Mesenchymal stem cell (in vitro differentiated cells and primary cell): ENCODE measurements at regions not wholly inside any gene's neighbourhood (a gene's known extent, or its start where the extent isn't known, plus 50 kb on each side); places are given as distances from the start of the nearest gene placed in this dataset.
A peak's percentile ranks its signal among the peaks of the same experiment; 100 is the strongest.
"Not testable (repeated sequence)": the region's sequence is repeated elsewhere in the genome, so short reads cannot be mapped to it uniquely, and the experiment has no call there.

Source experiments
- DNase-seq: peaks from one replicate; pipeline ENCODE4 v3.0.0-alpha.2; 2013
- H2AFZ ChIP-seq: one replicate; pipeline ENCODE4 v1.6.1; 2013; ENCODE audit warnings: low read depth, mild to moderate bottlenecking, control low read depth, inconsistent platforms, low read length, moderate library complexity
- H2AK5ac ChIP-seq: 2 replicates; pipeline ENCODE4 v1.6.1; 2013; ENCODE audit warnings: low read length, moderate library complexity, mild to moderate bottlenecking, inconsistent platforms; ENCODE audit not compliant: severe bottlenecking
- H2BK120ac ChIP-seq: one replicate; pipeline ENCODE4 v1.6.1; 2013; ENCODE audit warnings: low read depth, mild to moderate bottlenecking, inconsistent platforms, low read length, moderate library complexity
- H2BK12ac ChIP-seq, 2 experiments: one replicate each; pipeline ENCODE4 v1.6.1; 2013; ENCODE audit warnings: inconsistent platforms in 2 of 2, low read length in 2 of 2, mild to moderate bottlenecking in 2 of 2, moderate library complexity in 2 of 2, control low read depth in 1 of 2
- H2BK15ac ChIP-seq: one replicate; pipeline ENCODE4 v1.6.1; 2013; ENCODE audit warnings: mild to moderate bottlenecking, low read depth, inconsistent platforms; ENCODE audit not compliant: poor library complexity, severe bottlenecking
- H2BK5ac ChIP-seq: 2 replicates; pipeline ENCODE4 v1.6.1; 2013; ENCODE audit warnings: low read depth, mild to moderate bottlenecking, low read length, control low read depth, inconsistent platforms; ENCODE audit not compliant: poor library complexity, severe bottlenecking
- H3K14ac ChIP-seq, 2 experiments: one replicate each; pipeline ENCODE4 v1.6.1; 2013; ENCODE audit warnings: inconsistent platforms in 2 of 2, low read length in 2 of 2, control low read depth in 1 of 2, mild to moderate bottlenecking in 1 of 2, moderate library complexity in 1 of 2
- H3K18ac ChIP-seq, 2 experiments: one replicate each; pipeline ENCODE4 v1.6.1; 2013; ENCODE audit warnings: inconsistent platforms in 2 of 2, low read length in 2 of 2, control low read depth in 1 of 2, low read depth in 1 of 2, mild to moderate bottlenecking in 1 of 2
- H3K23ac ChIP-seq, 2 experiments: one replicate each; pipeline ENCODE4 v1.6.1; 2013; ENCODE audit warnings: inconsistent platforms in 2 of 2, low read length in 2 of 2, mild to moderate bottlenecking in 2 of 2, moderate library complexity in 2 of 2, control low read depth in 1 of 2
- H3K27ac ChIP-seq: 2 replicates; pipeline ENCODE4 v1.5.1; 2013; ENCODE audit warnings: mild to moderate bottlenecking, moderate library complexity, low read length, control low read depth, inconsistent platforms; ENCODE audit not compliant: poor library complexity, severe bottlenecking
- H3K27me3 ChIP-seq, 2 experiments: 2 replicates each; pipeline versions ENCODE4 v1.6.1 to v1.7.0; 2013; ENCODE audit warnings: low read length in 2 of 2, mild to moderate bottlenecking in 2 of 2, moderate library complexity in 2 of 2, control low read depth in 1 of 2, inconsistent platforms in 1 of 2; ENCODE audit not compliant: control insufficient read depth in 1 of 2, insufficient read depth in 1 of 2
- H3K36me3 ChIP-seq, 2 experiments: 2 replicates each; pipeline versions ENCODE4 v1.6.1 to v1.7.0; 2013; ENCODE audit warnings: low read length in 2 of 2, control low read depth in 1 of 2, inconsistent platforms in 1 of 2, low read depth in 1 of 2, mild to moderate bottlenecking in 1 of 2; ENCODE audit not compliant: insufficient read depth in 2 of 2, control insufficient read depth in 1 of 2
- H3K4ac ChIP-seq, 2 experiments: one replicate each; pipeline ENCODE4 v1.6.1; 2013; ENCODE audit warnings: inconsistent platforms in 2 of 2, low read length in 2 of 2, mild to moderate bottlenecking in 2 of 2, moderate library complexity in 2 of 2, control low read depth in 1 of 2, low read depth in 1 of 2
- H3K4me1 ChIP-seq: 2 replicates; pipeline ENCODE4 v1.6.1; 2013; ENCODE audit warnings: low read depth, low read length, control low read depth; ENCODE audit not compliant: control insufficient read depth, insufficient read depth
- H3K4me2 ChIP-seq: 2 replicates; pipeline ENCODE4 v1.6.1; 2013; ENCODE audit warnings: low read length, mild to moderate bottlenecking, inconsistent platforms; ENCODE audit not compliant: poor library complexity, severe bottlenecking
- H3K4me3 ChIP-seq, 2 experiments: 2 replicates each; pipeline versions ENCODE4 v1.5.1 to v1.7.0; 2013; ENCODE audit warnings: low read length in 2 of 2, mild to moderate bottlenecking in 2 of 2, control low read depth in 1 of 2, low read depth in 1 of 2; ENCODE audit not compliant: insufficient read depth in 1 of 2
- H3K79me1 ChIP-seq: replicated peaks from 2 replicates; pipeline ENCODE4 v1.6.1; 2013; ENCODE audit warnings: mild to moderate bottlenecking, control low read depth, low read length, inconsistent platforms; ENCODE audit not compliant: poor library complexity, severe bottlenecking
- H3K9ac ChIP-seq: 2 replicates; pipeline ENCODE4 v1.7.0; 2013; ENCODE audit warnings: mild to moderate bottlenecking, low read length, moderate library complexity
- H3K9me3 ChIP-seq: 2 replicates; pipeline ENCODE4 v1.7.0; 2013; ENCODE audit warnings: mild to moderate bottlenecking, low read length; ENCODE audit not compliant: control insufficient read depth
- H4K8ac ChIP-seq: one replicate; pipeline ENCODE4 v1.6.1; 2013; ENCODE audit warnings: inconsistent platforms, mild to moderate bottlenecking, low read length, moderate library complexity
- H4K91ac ChIP-seq: one replicate; pipeline ENCODE4 v1.6.1; 2013; ENCODE audit warnings: mild to moderate bottlenecking, low read length, inconsistent platforms
- WGBS: methylation state at CpG from one replicate; pipeline ENCODE4 v1.1.7; 2013; ENCODE audit warnings: mixed read lengths; 5-methylcytosine and 5-hydroxymethylcytosine counted together

GRCh38 chr7:142487565-142487964, 229.7 kb upstream of the PRSS58 start:
- not testable (repeated sequence) for H3K9ac ChIP-seq, H3K18ac ChIP-seq, DNase-seq, H3K4me2 ChIP-seq, H3K36me3 ChIP-seq, H3K4me1 ChIP-seq, H3K23ac ChIP-seq, H3K27ac ChIP-seq, H3K4me3 ChIP-seq, H2AFZ ChIP-seq, H3K14ac ChIP-seq, H2BK15ac ChIP-seq, H3K79me1 ChIP-seq, H2BK5ac ChIP-seq, H2BK120ac ChIP-seq, H2BK12ac ChIP-seq, H3K9me3 ChIP-seq, H3K4ac ChIP-seq, H2AK5ac ChIP-seq
- peak overlapping the region; percentile 36 for H4K8ac ChIP-seq
- H4K91ac ChIP-seq = peak overlapping the region; percentile 67
- WGBS = 68% methylated on average over 3 of the region's 4 CpGs
- H3K27me3 ChIP-seq = peaks cover 19 to 53% of the 10 kb centered on the region in 2 experiments

- DNase-seq = no peak
- no peaks in the 10 kb centered on the region for H3K36me3 ChIP-seq
- 63% methylated on average over 3 of the region's 4 CpGs for WGBS
- no peak overlapping the region for H3K18ac ChIP-seq
- H3K9me3 ChIP-seq = no peaks in the 10 kb centered on the region
- no peak overlapping the region for H3K4ac ChIP-seq
- no peak overlapping the region for H3K9ac ChIP-seq
- no peak overlapping the region for H2AFZ ChIP-seq
- H3K23ac ChIP-seq = no peak overlapping the region
- peak overlapping the region in 1 of 2 experiments; percentile 34 for H2BK12ac ChIP-seq
- H3K4me2 ChIP-seq = no peak overlapping the region
- H4K8ac ChIP-seq = no peak overlapping the region
- no peak overlapping the region for H2BK15ac ChIP-seq
- H2AK5ac ChIP-seq = no peak overlapping the region
- H3K14ac ChIP-seq = no peak overlapping the region
- no peak overlapping the region for H3K4me3 ChIP-seq
- H3K27ac ChIP-seq = no peak overlapping the region
- no peak overlapping the region for H2BK120ac ChIP-seq
- H2BK5ac ChIP-seq = no peak overlapping the region
- peaks cover 19 to 52% of the 10 kb centered on the region in 2 experiments for H3K27me3 ChIP-seq
- no peak overlapping the region for H4K91ac ChIP-seq
- no peaks in the 10 kb centered on the region for H3K4me1 ChIP-seq
- H3K79me1 ChIP-seq = no peaks in the 10 kb centered on the region
These were observed 229.3 kb upstream of the PRSS58 start for GRCh38 chr7:142487124-142487523.

- no peaks in the 10 kb centered on the region for H3K36me3 ChIP-seq
- no peak overlapping the region for H3K4me2 ChIP-seq
- H3K9me3 ChIP-seq = no peaks in the 10 kb centered on the region
- no peak overlapping the region for H2BK15ac ChIP-seq
- no peak overlapping the region for H3K18ac ChIP-seq
- H3K14ac ChIP-seq = no peak overlapping the region
- no peak overlapping the region for H2AK5ac ChIP-seq
- H4K8ac ChIP-seq = no peak overlapping the region
- no peaks in the 10 kb centered on the region for H3K4me1 ChIP-seq
- H2BK5ac ChIP-seq = no peak overlapping the region
- no peaks in the 10 kb centered on the region for H3K79me1 ChIP-seq
- peaks cover 19 to 38% of the 10 kb centered on the region in 2 experiments for H3K27me3 ChIP-seq
- no peak overlapping the region for H3K23ac ChIP-seq
- H3K4ac ChIP-seq = no peak overlapping the region
- no peak overlapping the region for H4K91ac ChIP-seq
- H3K27ac ChIP-seq = no peak overlapping the region
- H2BK120ac ChIP-seq = no peak overlapping the region
- no peak overlapping the region for H3K9ac ChIP-seq
- no peak for DNase-seq
- H2AFZ ChIP-seq = no peak overlapping the region
- no peak overlapping the region for H2BK12ac ChIP-seq
- WGBS = 79% methylated on average over 7 of the region's 7 CpGs
- H3K4me3 ChIP-seq = no peak overlapping the region
These were observed 227.9 kb upstream of the PRSS58 start for GRCh38 chr7:142485617-142486226.

- WGBS = 82% methylated on average over 5 of the region's 5 CpGs
These were observed 225.9 kb upstream of the PRSS58 start for GRCh38 chr7:142483659-142484317.

More at GRCh38 chr7:142483659-142484317, 225.9 kb upstream of the PRSS58 start:
- Histone ChIP-seq H2AK5ac (no peak overlapping the region), H3K4ac (no peak overlapping the region), H3K14ac (no peak overlapping the region), H3K18ac (no peak overlapping the region), H2BK120ac (no peak overlapping the region), H2BK15ac (no peak overlapping the region), H3K23ac (no peak overlapping the region), H3K9me3 (no peaks in the 10 kb centered on the region), H3K4me3 (no peak overlapping the region), H2BK12ac (no peak overlapping the region), H4K91ac (no peak overlapping the region), H3K4me1 (peaks cover under 1% of the 10 kb centered on the region), H3K4me2 (no peak overlapping the region), H2BK5ac (no peak overlapping the region), H3K36me3 (no peaks in the 10 kb centered on the region), H4K8ac (no peak overlapping the region), H3K27me3 (peaks cover 4 to 21% of the 10 kb centered on the region in 2 experiments), H3K27ac (no peak overlapping the region), H3K9ac (no peak overlapping the region), H2AFZ (no peak overlapping the region), H3K79me1 (no peaks in the 10 kb centered on the region)
- no peak for DNase-seq
